SK-N-SH (cell line): ENCODE measurements at regions not wholly inside any gene's neighbourhood (a gene's known extent, or its start where the extent isn't known, plus 50 kb on each side); places are given as distances from the start of the nearest gene placed in this dataset.

Experiments used
- EP300 ChIP-seq, 2 experiments: IDR thresholded peaks; 2 replicates each; pipeline versions ENCODE4 v1.4.0 to v1.6.1; 2012; ENCODE audit warnings: borderline replicate concordance in 1 of 2, low read depth in 1 of 2, low read length in 1 of 2
- EZH2phosphoT487 ChIP-seq: fragments of 200-600 bp; sonication (generic); IDR thresholded peaks from 2 replicates; pipeline ENCODE4 v1.6.1; 2017; ENCODE audit warnings: low read depth, mixed run types, mild to moderate bottlenecking, antibody characterized with exemption, moderate library complexity, borderline replicate concordance
- GABPA ChIP-seq: IDR thresholded peaks from 2 replicates; pipeline ENCODE4 v1.4.0; 2012; ENCODE audit warnings: low read depth, mild to moderate bottlenecking
- POLR2AphosphoS5 ChIP-seq: IDR thresholded peaks from 2 replicates; pipeline ENCODE4 v1.6.1; 2012; ENCODE audit warnings: low read depth, low read length
- YY1 ChIP-seq: IDR thresholded peaks from 2 replicates; pipeline ENCODE4 v1.4.0; 2012; ENCODE audit warnings: low read depth, mild to moderate bottlenecking
- TF ChIP-seq, protein P1 (sequence below): fragments of 200-600 bp; sonication (generic); IDR thresholded peaks from 2 replicates; pipeline ENCODE4 v1.6.1; 2017; ENCODE audit warnings: antibody characterized with exemption, mild to moderate bottlenecking, moderate library complexity

DNA sequence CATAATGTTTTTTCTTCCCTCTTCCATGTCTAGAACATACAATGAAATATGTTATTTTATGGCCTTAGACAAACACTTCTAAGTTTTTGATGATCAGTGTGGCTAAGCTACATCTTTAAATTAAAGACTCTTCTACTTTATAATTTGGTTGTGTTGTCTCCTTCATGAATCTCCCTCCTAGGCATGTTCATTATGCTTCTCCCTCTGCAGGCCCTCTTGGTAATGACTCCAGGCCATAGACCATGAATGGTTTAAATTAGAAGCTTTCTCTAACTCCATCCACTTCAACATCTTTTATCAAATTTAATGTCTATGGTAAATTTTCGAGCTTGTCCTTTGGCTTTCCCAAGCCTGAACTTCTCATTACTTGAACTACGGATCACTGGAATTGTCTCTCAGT lies 342.7 kb upstream of the ADAMTS16 start:
- TF ChIP-seq, protein P1, sequence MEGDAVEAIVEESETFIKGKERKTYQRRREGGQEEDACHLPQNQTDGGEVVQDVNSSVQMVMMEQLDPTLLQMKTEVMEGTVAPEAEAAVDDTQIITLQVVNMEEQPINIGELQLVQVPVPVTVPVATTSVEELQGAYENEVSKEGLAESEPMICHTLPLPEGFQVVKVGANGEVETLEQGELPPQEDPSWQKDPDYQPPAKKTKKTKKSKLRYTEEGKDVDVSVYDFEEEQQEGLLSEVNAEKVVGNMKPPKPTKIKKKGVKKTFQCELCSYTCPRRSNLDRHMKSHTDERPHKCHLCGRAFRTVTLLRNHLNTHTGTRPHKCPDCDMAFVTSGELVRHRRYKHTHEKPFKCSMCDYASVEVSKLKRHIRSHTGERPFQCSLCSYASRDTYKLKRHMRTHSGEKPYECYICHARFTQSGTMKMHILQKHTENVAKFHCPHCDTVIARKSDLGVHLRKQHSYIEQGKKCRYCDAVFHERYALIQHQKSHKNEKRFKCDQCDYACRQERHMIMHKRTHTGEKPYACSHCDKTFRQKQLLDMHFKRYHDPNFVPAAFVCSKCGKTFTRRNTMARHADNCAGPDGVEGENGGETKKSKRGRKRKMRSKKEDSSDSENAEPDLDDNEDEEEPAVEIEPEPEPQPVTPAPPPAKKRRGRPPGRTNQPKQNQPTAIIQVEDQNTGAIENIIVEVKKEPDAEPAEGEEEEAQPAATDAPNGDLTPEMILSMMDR = no peak
- no peak for TF ChIP-seq POLR2AphosphoS5
- TF ChIP-seq EP300 (IDR thresholded peaks at IDR 0.05; ENCODE audit: borderline replicate concordance in 1 of 2, low read depth in 1 of 2, low read length in 1 of 2) = no peak
- no peak for TF ChIP-seq EZH2phosphoT487
- no peak for TF ChIP-seq YY1
- TF ChIP-seq GABPA = no peak
